ENCODE measurements at regions not wholly inside any gene's neighbourhood (a gene's known extent, or its start where the extent isn't known, plus 50 kb on each side); places are given as distances from the start of the nearest gene placed in this dataset.

DNA sequence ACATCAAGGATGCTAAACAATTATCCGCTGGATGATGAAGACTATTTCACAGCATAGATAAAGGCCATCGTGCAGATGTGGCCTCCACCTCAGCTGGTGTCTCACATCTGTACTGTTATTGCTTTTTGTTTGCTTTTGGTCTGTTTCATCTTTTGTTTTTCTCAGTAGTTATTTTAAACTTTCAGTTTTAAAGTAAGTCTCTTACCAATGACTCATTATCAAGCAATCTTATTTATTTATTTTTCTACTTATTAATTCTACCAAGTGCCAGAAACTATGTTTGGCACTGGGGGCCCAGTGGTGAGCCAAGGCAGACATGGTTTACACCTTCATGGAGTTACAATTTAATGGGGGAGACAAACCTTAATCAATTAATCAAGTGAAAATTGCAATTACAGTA lies 250.9 kb upstream of the TMEM72 start (continued):
- TF ChIP-seq, protein P1, sequence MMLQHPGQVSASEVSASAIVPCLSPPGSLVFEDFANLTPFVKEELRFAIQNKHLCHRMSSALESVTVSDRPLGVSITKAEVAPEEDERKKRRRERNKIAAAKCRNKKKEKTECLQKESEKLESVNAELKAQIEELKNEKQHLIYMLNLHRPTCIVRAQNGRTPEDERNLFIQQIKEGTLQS (CRISPR knock-in tag; conservative IDR thresholded peaks at IDR 0.05): no peak
- TF ChIP-seq ELF4 (CRISPR knock-in tag; IDR thresholded peaks at IDR 0.05; ENCODE audit: low read depth): no peak
- TF ChIP-seq, protein P2, sequence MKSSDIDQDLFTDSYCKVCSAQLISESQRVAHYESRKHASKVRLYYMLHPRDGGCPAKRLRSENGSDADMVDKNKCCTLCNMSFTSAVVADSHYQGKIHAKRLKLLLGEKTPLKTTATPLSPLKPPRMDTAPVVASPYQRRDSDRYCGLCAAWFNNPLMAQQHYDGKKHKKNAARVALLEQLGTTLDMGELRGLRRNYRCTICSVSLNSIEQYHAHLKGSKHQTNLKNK (CRISPR knock-in tag; IDR thresholded peaks at IDR 0.05): no peak
- no peak for TF ChIP-seq NR1H2 (CRISPR knock-in tag; IDR thresholded peaks at IDR 0.05)

DNA sequence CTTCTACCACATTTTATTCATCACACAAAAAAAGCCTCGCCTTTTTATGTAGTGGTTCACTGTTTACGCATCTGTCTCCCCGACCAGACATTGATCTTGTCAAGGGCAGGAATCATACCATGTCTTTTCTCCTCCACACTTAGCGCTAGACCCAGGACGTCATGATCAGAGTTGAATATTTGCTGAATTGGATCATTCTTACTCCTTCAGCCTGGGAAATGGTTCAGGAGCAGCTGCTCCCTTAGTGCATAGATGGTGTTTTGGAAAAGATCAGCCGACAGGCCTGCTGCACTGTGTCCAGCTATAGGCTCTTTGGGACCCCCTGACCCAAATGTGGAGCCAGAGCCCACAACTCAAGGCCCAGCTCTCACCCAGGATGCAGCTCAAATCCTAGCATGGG lies 249.1 kb upstream of the TMEM72 start:
- Mint-ChIP-seq H3K9me3 (no peaks in the 10 kb centered on the region), H3K36me3 (no peaks in the 10 kb centered on the region; the same call in 1 of the 2 replicates), H3K4me3 (no peak overlapping the region), H3K27ac (no peak overlapping the region), H3K4me1 (peaks cover 8% of the 10 kb centered on the region), H3K27me3 (ENCODE audit: low read depth) (no peaks in the 10 kb centered on the region)
- no peak for ATAC-seq
- ChIA-PET CTCF (no interaction called here), POLR2A (no interaction called here)
- DNase-seq (ENCODE audit: low spot score): no peak
- TF ChIP-seq RELA (CRISPR knock-in tag; IDR thresholded peaks at IDR 0.05; ENCODE audit: borderline replicate concordance) (no peak), FOXJ3 (CRISPR knock-in tag; IDR thresholded peaks at IDR 0.05; ENCODE audit: borderline replicate concordance) (no peak), CREB1 (CRISPR knock-in tag; IDR thresholded peaks at IDR 0.05) (no peak)
- TF ChIP-seq, protein P3, sequence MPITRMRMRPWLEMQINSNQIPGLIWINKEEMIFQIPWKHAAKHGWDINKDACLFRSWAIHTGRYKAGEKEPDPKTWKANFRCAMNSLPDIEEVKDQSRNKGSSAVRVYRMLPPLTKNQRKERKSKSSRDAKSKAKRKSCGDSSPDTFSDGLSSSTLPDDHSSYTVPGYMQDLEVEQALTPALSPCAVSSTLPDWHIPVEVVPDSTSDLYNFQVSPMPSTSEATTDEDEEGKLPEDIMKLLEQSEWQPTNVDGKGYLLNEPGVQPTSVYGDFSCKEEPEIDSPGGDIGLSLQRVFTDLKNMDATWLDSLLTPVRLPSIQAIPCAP (CRISPR knock-in tag; IDR thresholded peaks at IDR 0.05): no peak
- TF ChIP-seq, protein P4, sequence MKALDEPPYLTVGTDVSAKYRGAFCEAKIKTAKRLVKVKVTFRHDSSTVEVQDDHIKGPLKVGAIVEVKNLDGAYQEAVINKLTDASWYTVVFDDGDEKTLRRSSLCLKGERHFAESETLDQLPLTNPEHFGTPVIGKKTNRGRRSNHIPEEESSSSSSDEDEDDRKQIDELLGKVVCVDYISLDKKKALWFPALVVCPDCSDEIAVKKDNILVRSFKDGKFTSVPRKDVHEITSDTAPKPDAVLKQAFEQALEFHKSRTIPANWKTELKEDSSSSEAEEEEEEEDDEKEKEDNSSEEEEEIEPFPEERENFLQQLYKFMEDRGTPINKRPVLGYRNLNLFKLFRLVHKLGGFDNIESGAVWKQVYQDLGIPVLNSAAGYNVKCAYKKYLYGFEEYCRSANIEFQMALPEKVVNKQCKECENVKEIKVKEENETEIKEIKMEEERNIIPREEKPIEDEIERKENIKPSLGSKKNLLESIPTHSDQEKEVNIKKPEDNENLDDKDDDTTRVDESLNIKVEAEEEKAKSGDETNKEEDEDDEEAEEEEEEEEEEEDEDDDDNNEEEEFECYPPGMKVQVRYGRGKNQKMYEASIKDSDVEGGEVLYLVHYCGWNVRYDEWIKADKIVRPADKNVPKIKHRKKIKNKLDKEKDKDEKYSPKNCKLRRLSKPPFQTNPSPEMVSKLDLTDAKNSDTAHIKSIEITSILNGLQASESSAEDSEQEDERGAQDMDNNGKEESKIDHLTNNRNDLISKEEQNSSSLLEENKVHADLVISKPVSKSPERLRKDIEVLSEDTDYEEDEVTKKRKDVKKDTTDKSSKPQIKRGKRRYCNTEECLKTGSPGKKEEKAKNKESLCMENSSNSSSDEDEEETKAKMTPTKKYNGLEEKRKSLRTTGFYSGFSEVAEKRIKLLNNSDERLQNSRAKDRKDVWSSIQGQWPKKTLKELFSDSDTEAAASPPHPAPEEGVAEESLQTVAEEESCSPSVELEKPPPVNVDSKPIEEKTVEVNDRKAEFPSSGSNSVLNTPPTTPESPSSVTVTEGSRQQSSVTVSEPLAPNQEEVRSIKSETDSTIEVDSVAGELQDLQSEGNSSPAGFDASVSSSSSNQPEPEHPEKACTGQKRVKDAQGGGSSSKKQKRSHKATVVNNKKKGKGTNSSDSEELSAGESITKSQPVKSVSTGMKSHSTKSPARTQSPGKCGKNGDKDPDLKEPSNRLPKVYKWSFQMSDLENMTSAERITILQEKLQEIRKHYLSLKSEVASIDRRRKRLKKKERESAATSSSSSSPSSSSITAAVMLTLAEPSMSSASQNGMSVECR (CRISPR knock-in tag; IDR thresholded peaks at IDR 0.05; ENCODE audit: borderline replicate concordance): no peak
- TF ChIP-seq, protein P5, sequence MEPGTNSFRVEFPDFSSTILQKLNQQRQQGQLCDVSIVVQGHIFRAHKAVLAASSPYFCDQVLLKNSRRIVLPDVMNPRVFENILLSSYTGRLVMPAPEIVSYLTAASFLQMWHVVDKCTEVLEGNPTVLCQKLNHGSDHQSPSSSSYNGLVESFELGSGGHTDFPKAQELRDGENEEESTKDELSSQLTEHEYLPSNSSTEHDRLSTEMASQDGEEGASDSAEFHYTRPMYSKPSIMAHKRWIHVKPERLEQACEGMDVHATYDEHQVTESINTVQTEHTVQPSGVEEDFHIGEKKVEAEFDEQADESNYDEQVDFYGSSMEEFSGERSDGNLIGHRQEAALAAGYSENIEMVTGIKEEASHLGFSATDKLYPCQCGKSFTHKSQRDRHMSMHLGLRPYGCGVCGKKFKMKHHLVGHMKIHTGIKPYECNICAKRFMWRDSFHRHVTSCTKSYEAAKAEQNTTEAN (CRISPR knock-in tag; IDR thresholded peaks at IDR 0.05): no peak

DNA sequence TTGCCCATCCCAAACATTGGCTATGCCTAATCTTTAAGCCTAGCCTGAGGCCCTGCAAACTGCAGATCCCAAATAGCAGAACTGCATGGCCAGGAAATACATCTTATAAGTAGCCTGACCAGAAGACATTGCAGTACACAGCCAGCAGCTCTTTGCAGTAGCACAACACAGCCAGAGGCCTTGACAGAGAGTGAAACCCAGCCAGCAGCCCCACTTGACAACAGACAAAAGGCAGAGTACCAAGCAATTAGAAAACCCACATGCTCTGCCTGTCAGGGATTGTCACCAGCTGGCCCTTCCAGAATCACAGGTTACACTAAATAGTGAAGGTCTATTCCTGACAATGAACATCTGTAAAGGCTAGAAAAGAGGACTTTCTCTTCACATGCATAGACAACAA lies 242.8 kb upstream of the TMEM72 start:
- Mint-ChIP-seq H3K4me1 (peaks cover 6% of the 10 kb centered on the region), H3K27me3 (ENCODE audit: low read depth) (no peaks in the 10 kb centered on the region), H3K4me3 (no peak overlapping the region), H3K27ac (no peak overlapping the region), H3K36me3 (no peaks in the 10 kb centered on the region; the same call in 1 of the 2 replicates), H3K9me3 (no peaks in the 10 kb centered on the region)
- ATAC-seq: no peak
- CTCF ChIA-PET: no interaction called here
- no peak for DNase-seq (ENCODE audit: low spot score)
- POLR2A ChIA-PET: no interaction called here
- TF ChIP-seq ETV6 (CRISPR knock-in tag; IDR thresholded peaks at IDR 0.05) (no peak), ELF4 (CRISPR knock-in tag; IDR thresholded peaks at IDR 0.05; ENCODE audit: low read depth) (no peak), KAT7 (CRISPR knock-in tag; IDR thresholded peaks at IDR 0.05; ENCODE audit: borderline replicate concordance) (no peak), FOXJ3 (CRISPR knock-in tag; IDR thresholded peaks at IDR 0.05; ENCODE audit: borderline replicate concordance) (no peak), RELA (CRISPR knock-in tag; IDR thresholded peaks at IDR 0.05; ENCODE audit: borderline replicate concordance) (no peak), ZNF263 (CRISPR knock-in tag; IDR thresholded peaks at IDR 0.05; ENCODE audit: low read depth) (no peak), ZBTB21 (CRISPR knock-in tag; IDR thresholded peaks at IDR 0.05; ENCODE audit: borderline replicate concordance) (no peak), NR1H2 (CRISPR knock-in tag; IDR thresholded peaks at IDR 0.05) (no peak), HMGA2 (CRISPR knock-in tag; IDR thresholded peaks at IDR 0.05) (no peak)
- TF ChIP-seq, protein P6, sequence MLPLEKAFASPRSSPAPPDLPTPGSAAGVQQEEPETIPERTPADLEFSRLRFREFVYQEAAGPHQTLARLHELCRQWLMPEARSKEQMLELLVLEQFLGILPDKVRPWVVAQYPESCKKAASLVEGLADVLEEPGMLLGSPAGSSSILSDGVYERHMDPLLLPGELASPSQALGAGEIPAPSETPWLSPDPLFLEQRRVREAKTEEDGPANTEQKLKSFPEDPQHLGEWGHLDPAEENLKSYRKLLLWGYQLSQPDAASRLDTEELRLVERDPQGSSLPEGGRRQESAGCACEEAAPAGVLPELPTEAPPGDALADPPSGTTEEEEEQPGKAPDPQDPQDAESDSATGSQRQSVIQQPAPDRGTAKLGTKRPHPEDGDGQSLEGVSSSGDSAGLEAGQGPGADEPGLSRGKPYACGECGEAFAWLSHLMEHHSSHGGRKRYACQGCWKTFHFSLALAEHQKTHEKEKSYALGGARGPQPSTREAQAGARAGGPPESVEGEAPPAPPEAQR (CRISPR knock-in tag; IDR thresholded peaks at IDR 0.05): no peak
- TF ChIP-seq, protein P7, sequence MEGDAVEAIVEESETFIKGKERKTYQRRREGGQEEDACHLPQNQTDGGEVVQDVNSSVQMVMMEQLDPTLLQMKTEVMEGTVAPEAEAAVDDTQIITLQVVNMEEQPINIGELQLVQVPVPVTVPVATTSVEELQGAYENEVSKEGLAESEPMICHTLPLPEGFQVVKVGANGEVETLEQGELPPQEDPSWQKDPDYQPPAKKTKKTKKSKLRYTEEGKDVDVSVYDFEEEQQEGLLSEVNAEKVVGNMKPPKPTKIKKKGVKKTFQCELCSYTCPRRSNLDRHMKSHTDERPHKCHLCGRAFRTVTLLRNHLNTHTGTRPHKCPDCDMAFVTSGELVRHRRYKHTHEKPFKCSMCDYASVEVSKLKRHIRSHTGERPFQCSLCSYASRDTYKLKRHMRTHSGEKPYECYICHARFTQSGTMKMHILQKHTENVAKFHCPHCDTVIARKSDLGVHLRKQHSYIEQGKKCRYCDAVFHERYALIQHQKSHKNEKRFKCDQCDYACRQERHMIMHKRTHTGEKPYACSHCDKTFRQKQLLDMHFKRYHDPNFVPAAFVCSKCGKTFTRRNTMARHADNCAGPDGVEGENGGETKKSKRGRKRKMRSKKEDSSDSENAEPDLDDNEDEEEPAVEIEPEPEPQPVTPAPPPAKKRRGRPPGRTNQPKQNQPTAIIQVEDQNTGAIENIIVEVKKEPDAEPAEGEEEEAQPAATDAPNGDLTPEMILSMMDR (IDR thresholded peaks at IDR 0.05): no peak
- TF ChIP-seq, protein P8, sequence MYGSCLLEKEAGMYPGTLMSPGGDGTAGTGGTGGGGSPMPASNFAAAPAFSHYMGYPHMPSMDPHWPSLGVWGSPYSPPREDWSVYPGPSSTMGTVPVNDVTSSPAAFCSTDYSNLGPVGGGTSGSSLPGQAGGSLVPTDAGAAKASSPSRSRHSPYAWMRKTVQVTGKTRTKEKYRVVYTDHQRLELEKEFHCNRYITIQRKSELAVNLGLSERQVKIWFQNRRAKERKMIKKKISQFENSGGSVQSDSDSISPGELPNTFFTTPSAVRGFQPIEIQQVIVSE (CRISPR knock-in tag; IDR thresholded peaks at IDR 0.05; ENCODE audit: borderline replicate concordance): no peak
- TF ChIP-seq, protein P9, sequence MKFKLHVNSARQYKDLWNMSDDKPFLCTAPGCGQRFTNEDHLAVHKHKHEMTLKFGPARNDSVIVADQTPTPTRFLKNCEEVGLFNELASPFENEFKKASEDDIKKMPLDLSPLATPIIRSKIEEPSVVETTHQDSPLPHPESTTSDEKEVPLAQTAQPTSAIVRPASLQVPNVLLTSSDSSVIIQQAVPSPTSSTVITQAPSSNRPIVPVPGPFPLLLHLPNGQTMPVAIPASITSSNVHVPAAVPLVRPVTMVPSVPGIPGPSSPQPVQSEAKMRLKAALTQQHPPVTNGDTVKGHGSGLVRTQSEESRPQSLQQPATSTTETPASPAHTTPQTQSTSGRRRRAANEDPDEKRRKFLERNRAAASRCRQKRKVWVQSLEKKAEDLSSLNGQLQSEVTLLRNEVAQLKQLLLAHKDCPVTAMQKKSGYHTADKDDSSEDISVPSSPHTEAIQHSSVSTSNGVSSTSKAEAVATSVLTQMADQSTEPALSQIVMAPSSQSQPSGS (CRISPR knock-in tag; IDR thresholded peaks at IDR 0.05; ENCODE audit: borderline replicate concordance, low read depth): no peak
